ENCODE measurements at regions not wholly inside any gene's neighbourhood (a gene's known extent, or its start where the extent isn't known, plus 50 kb on each side); places are given as distances from the start of the nearest gene placed in this dataset.

- TF ChIP-seq CTCF (IDR thresholded peaks at IDR 0.05) (no peak), POLR2A (IDR thresholded peaks at IDR 0.05) (no peak)
Measured at GRCh38 chr9:33638391-33638915, 114.4 kb downstream of the ANKRD18B start.

Data from testis (tissue), 2 donors.